Loucy (cell line): ENCODE measurements at regions not wholly inside any gene's neighbourhood (a gene's known extent, or its start where the extent isn't known, plus 50 kb on each side); places are given as distances from the start of the nearest gene placed in this dataset.

Experiments used
- CTCF ChIP-seq: fragments of 200-600 bp; sonication (generic); conservative IDR thresholded peaks from 2 replicates; pipeline ENCODE4 v1.5.1; 2014; ENCODE audit warnings: mild to moderate bottlenecking, antibody characterized with exemption, low read length
- EZH2phosphoT487 ChIP-seq: fragments of 200-600 bp; IDR thresholded peaks from 2 replicates; pipeline ENCODE4 v1.6.1; 2018; ENCODE audit warnings: antibody characterized with exemption, mild to moderate bottlenecking, moderate library complexity, borderline replicate concordance

- TF ChIP-seq CTCF (no peak), EZH2phosphoT487 (no peak)
Observed at GRCh38 chr21:19937619-19938018, 1060.6 kb upstream of the NCAM2 start.
